DND-41 (cell line): ENCODE measurements at regions not wholly inside any gene's neighbourhood (a gene's known extent, or its start where the extent isn't known, plus 50 kb on each side); places are given as distances from the start of the nearest gene placed in this dataset.
"Not testable (repeated sequence)": the region's sequence is repeated elsewhere in the genome, so short reads cannot be mapped to it uniquely, and the experiment has no call there.

Experiments used
- ATAC-seq: fragments of 200-7000 bp; cut with Tn5 transposase; 3 replicates; pipeline ENCODE4 v1.9.1; 2021; ENCODE audit warnings: low read depth; ENCODE audit not compliant: insufficient read depth
- DNase-seq: peaks from one replicate; pipeline ENCODE4 v3.0.0-alpha.2; 2020
- H2AFZ ChIP-seq: 2 replicates; pipeline ENCODE4 v1.6.0; 2012; ENCODE audit warnings: low read depth, low read length
- H3K27ac ChIP-seq: 2 replicates; pipeline ENCODE4 v1.5.1; 2012; ENCODE audit warnings: low read length, inconsistent platforms
- H3K27me3 ChIP-seq: fragments of 200-600 bp; sonication (generic); 2 replicates; pipeline ENCODE4 v1.6.0; 2012; ENCODE audit warnings: low read length, mild to moderate bottlenecking, inconsistent platforms; ENCODE audit not compliant: insufficient read depth, poor library complexity
- H3K36me3 ChIP-seq: 2 replicates; pipeline ENCODE4 v1.5.1; 2012; ENCODE audit warnings: low read length, inconsistent platforms; ENCODE audit not compliant: insufficient read depth
- H3K4me1 ChIP-seq: 2 replicates; pipeline ENCODE4 v1.5.1; 2012; ENCODE audit warnings: mild to moderate bottlenecking, low read length; ENCODE audit not compliant: insufficient read depth
- H3K4me2 ChIP-seq: 2 replicates; pipeline ENCODE4 v1.6.0; 2012; ENCODE audit warnings: mild to moderate bottlenecking, moderate library complexity, low read length, inconsistent platforms; ENCODE audit not compliant: insufficient read depth
- H3K4me3 ChIP-seq, 2 experiments: fragments of 200-600 bp in 1 of 2; shearing (Covaris generic) in 1 of 2; 2 replicates each; pipeline ENCODE4 v1.5.1; 2012 to 2016; ENCODE audit warnings: inconsistent platforms in 2 of 2, low read length in 2 of 2, mild to moderate bottlenecking in 2 of 2, low read depth in 1 of 2, moderate library complexity in 1 of 2
- H3K79me2 ChIP-seq: 2 replicates; pipeline ENCODE4 v1.6.0; 2012; ENCODE audit warnings: low read length, inconsistent platforms; ENCODE audit not compliant: insufficient read depth
- H3K9ac ChIP-seq: 2 replicates; pipeline ENCODE4 v1.6.0; 2012; ENCODE audit warnings: low read depth, mild to moderate bottlenecking, inconsistent platforms, low read length, moderate library complexity
- H3K9me3 ChIP-seq: 2 replicates; pipeline ENCODE4 v1.5.1; 2012; ENCODE audit warnings: low read length, moderate library complexity, mild to moderate bottlenecking, inconsistent platforms; ENCODE audit not compliant: insufficient read depth, severe bottlenecking
- H4K20me1 ChIP-seq: 2 replicates; pipeline ENCODE4 v1.6.0; 2012; ENCODE audit warnings: low read length; ENCODE audit not compliant: insufficient read depth
- CTCF ChIP-seq: IDR thresholded peaks from 2 replicates; pipeline ENCODE4 v1.5.1; 2012; ENCODE audit warnings: borderline replicate concordance, low read length, moderate library complexity, mild to moderate bottlenecking; ENCODE audit not compliant: poor library complexity, severe bottlenecking; ENCODE audit errors: extremely low read depth
- EZH2 ChIP-seq: IDR thresholded peaks from 3 replicates; pipeline ENCODE4 v1.6.1; 2012; ENCODE audit warnings: borderline replicate concordance, low read depth, mild to moderate bottlenecking, moderate library complexity, low read length, inconsistent platforms; ENCODE audit not compliant: severe bottlenecking

DNA sequence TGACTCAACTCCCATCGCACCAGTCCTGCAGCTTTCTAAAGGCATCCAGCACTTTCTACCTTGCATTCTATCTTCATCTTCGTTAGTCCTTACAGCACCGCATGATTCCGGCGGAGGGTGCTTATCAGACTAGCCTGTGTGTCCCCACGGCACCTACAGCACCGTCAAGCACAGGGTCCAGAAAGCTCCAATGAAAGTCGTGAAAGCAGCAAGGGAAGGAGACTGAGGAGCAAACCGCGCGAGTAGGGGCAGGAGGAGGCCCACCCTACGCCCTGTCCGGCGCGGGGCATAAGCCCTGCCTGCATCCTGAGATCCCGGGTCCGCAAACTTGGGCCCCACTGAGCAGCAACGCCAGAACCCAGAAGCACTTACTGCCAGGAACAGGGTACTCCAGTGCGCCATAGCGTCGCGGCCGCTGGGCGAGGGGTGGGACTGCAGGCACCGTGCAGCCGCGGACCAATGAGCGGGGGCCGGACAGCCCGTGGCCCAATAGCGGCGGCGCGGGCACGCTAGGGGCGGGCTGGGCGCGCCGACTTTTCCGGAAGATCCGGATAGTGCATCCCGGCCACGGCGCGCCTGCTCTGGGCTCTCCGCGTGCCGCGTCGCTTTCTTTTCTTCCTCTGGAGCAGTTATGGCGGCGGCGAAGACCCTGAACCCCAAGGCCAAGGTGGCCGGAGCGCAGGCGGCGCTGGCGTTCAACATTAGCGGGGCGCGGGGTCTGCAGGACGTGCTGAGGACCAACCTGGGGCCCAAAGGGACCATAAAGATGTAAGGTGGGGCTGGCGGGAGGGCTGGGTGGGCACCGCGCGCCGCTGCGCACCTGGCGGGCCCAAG is 122.1 kb upstream of the VKORC1L1 start:
- peak overlapping the region; percentile 90 for H3K9ac ChIP-seq
- peaks cover 68% of the 10 kb centered on the region for H3K79me2 ChIP-seq

DNA sequence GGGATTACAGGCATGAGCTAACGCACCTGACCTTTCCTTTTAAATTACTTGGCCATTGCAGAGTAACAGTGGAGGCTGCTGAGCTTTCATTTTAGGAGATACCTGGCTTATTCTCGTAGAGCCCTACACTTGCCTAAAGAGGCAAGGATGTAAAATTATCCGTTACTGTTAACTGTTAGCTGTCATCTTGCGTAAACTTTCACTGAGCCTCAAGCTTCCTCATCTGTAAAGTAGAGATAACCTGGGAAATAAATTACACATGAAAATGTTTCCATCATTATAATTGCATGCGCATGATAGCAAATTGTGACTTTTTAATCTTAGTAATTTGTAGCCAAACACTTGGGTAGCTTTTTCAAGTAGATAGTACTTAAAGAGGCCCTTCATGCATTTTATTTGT is 118.8 kb upstream of the VKORC1L1 start:
- Histone ChIP-seq H3K4me1 (peaks cover 29% of the 10 kb centered on the region), H3K9ac (0 out of 2 replicates have a peak overlapping the region, but pooled peaks have one; percentile 18), H3K79me2 (peaks cover 63% of the 10 kb centered on the region)

More for the DNA sequence above, 122.1 kb upstream of the VKORC1L1 start:
- Histone ChIP-seq H2AFZ (peak overlapping the region; percentile 87), H3K9me3 (no peaks in the 10 kb centered on the region), H4K20me1 (peaks cover 19% of the 10 kb centered on the region; the same call in 1 of the 2 replicates), H3K4me1 (peaks cover 30% of the 10 kb centered on the region), H3K4me2 (peak overlapping the region; percentile 70), H3K27ac (peak overlapping the region; percentile 85), H3K36me3 (peaks cover 30% of the 10 kb centered on the region), H3K27me3 (no peaks in the 10 kb centered on the region), H3K4me3 (peak overlapping the region; percentile 87 to 93)
- TF ChIP-seq EZH2 (no peak), CTCF (no peak)
- DNase-seq, result peak; percentile 89
- ATAC-seq, result peak; percentile 97

GRCh38 chr7:65758991-65759390 is 113.9 kb upstream of the VKORC1L1 start:
- H3K4me1 ChIP-seq, H3K4me2 ChIP-seq, H3K9me3 ChIP-seq, ATAC-seq, H3K27ac ChIP-seq, H3K4me3 ChIP-seq, H4K20me1 ChIP-seq, H3K27me3 ChIP-seq, H2AFZ ChIP-seq, H3K9ac ChIP-seq, DNase-seq: not testable (repeated sequence)
- Histone ChIP-seq H3K79me2 (peaks cover 16% of the 10 kb centered on the region), H3K36me3 (peaks cover 39% of the 10 kb centered on the region)

More for the DNA sequence above, 118.8 kb upstream of the VKORC1L1 start:
- H3K4me2 ChIP-seq, H3K27me3 ChIP-seq, H2AFZ ChIP-seq, H3K9me3 ChIP-seq, H3K27ac ChIP-seq, H3K4me3 ChIP-seq, ATAC-seq, DNase-seq: not testable (repeated sequence)
- Histone ChIP-seq H4K20me1 (peaks cover 19% of the 10 kb centered on the region; the same call in 1 of the 2 replicates), H3K36me3 (peaks cover 37% of the 10 kb centered on the region)

- H3K36me3 ChIP-seq, result peaks cover 18% of the 10 kb centered on the region; the same call in 1 of the 2 replicates
- not testable (repeated sequence) for H3K4me3 ChIP-seq, H3K9me3 ChIP-seq, H3K9ac ChIP-seq, H3K4me1 ChIP-seq, H3K27me3 ChIP-seq, H3K27ac ChIP-seq, DNase-seq, H3K4me2 ChIP-seq, H3K79me2 ChIP-seq, H2AFZ ChIP-seq, H4K20me1 ChIP-seq
- peak; percentile 20; the same call in 1 of the 3 replicates for ATAC-seq
These were observed 110.2 kb upstream of the VKORC1L1 start for GRCh38 chr7:65762712-65763111.

- not testable (repeated sequence) for H3K4me3 ChIP-seq, H3K4me1 ChIP-seq, H2AFZ ChIP-seq, H3K27ac ChIP-seq, H4K20me1 ChIP-seq, ATAC-seq, H3K27me3 ChIP-seq, H3K4me2 ChIP-seq, DNase-seq, H3K9me3 ChIP-seq, H3K9ac ChIP-seq, H3K79me2 ChIP-seq
- H3K36me3 ChIP-seq, result peaks cover 18% of the 10 kb centered on the region; the same call in 1 of the 2 replicates
These were observed 109.8 kb upstream of the VKORC1L1 start for GRCh38 chr7:65763114-65763513.
